Loucy (cell line): ENCODE measurements at regions not wholly inside any gene's neighbourhood (a gene's known extent, or its start where the extent isn't known, plus 50 kb on each side); places are given as distances from the start of the nearest gene placed in this dataset.

Experiments
- CTCF ChIP-seq: fragments of 200-600 bp; sonication (generic); conservative IDR thresholded peaks from 2 replicates; pipeline ENCODE4 v1.5.1; 2014; ENCODE audit warnings: mild to moderate bottlenecking, antibody characterized with exemption, low read length
- EZH2phosphoT487 ChIP-seq: fragments of 200-600 bp; IDR thresholded peaks from 2 replicates; pipeline ENCODE4 v1.6.1; 2018; ENCODE audit warnings: antibody characterized with exemption, mild to moderate bottlenecking, moderate library complexity, borderline replicate concordance

GRCh38 chr1:4178501-4179113 lies 278.5 kb upstream of the C1orf174 start:
- TF ChIP-seq CTCF: no peak
- TF ChIP-seq EZH2phosphoT487: no peak
